ENCODE measurements at regions not wholly inside any gene's neighbourhood (a gene's known extent, or its start where the extent isn't known, plus 50 kb on each side); places are given as distances from the start of the nearest gene placed in this dataset.

DNA sequence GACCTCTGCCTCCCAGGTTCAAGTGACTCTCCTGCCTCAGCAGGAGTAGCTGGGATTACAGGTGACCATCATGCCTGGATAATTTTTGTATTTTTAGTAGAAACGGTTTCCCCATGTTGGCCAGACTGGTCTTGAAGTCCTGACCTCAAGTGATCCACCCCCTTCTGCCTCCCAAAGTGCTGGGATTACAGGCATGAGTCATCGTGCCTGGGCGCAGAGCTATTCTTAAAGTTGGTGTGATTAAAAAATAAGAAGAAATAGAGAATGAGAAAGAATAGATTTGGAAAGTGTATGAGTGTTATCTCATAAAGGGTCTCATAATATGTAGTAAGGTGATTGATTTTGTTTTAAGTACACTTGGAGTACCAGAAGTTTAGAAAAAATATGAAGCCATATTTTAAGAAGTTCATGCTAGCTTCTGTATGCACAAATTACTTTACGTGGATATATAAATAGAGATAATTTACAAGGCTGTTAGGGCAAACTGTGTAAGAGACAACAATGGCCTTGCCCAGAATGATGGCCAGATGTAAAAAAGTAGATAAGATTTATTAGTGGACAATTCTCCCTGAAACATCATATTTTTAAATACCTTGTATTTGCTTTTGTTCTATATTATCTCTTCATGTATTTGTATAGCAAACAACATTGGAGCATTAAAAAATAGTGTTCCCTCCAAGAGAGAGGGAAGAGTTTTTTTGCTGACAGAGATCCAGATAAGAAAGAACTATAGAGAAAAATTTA, 1108.5 kb downstream of the SLC16A7 start:
- CTCF ChIA-PET, result no interaction called here

GRCh38 chr12:60710246-60710645, 1114.4 kb downstream of the SLC16A7 start:
- no peaks in the 10 kb centered on the region for H3K79me2 ChIP-seq (ENCODE audit: insufficient read depth, low read length)
- H3K9me2 ChIP-seq (ENCODE audit: insufficient read depth), result no peaks in the 10 kb centered on the region
- no peak overlapping the region for H3K4me3 ChIP-seq (replicated peaks in 1 of 2; ENCODE audit: low read depth in 1 of 2, low read length in 2 of 2)
- ChIA-PET RAD21 (ENCODE audit: low non-redundant PET in 1 of 2, low total read pairs in 2 of 2, uncharacterized antibody in 2 of 2, unreplicated experiment in 2 of 2) (no interaction called here), POLR2A (no interaction called here), CTCF (no interaction called here)
- ATAC-seq, result no peak
- BruUV-seq (replicated peaks), result no TSS peak
- H3K4me1 ChIP-seq (ENCODE audit: control insufficient read depth in 1 of 2, insufficient read depth in 2 of 2, low read length in 2 of 2), result no peaks in the 10 kb centered on the region
- no peak overlapping the region for H2AFZ ChIP-seq (ENCODE audit: low read depth, low read length, poor library complexity, severe bottlenecking)
- intact Hi-C loops (cut with micrococcal nuclease), result no loop called here
- H3K4me2 ChIP-seq (ENCODE audit: low read length), result no peak overlapping the region
- no peaks in the 10 kb centered on the region for H3K9me3 ChIP-seq (ENCODE audit: control insufficient read depth in 1 of 2, insufficient read depth in 1 of 2, low read depth in 1 of 2, low read length in 2 of 2)
- no peaks in the 10 kb centered on the region for H4K20me1 ChIP-seq (ENCODE audit: insufficient read depth)
- DNase-seq (ENCODE audit: low read depth, low spot score), result no peak
- no peaks in the 10 kb centered on the region for H3K27me3 ChIP-seq (ENCODE audit: insufficient read depth, low read length)
- no peaks in the 10 kb centered on the region for H3K36me3 ChIP-seq (ENCODE audit: control insufficient read depth in 1 of 2, insufficient read depth in 2 of 2, low read length in 2 of 2)
- H3K27ac ChIP-seq (ENCODE audit: low read depth, low read length), result no peak overlapping the region
- no peak overlapping the region for H3K9ac ChIP-seq (ENCODE audit: low read length)
- no peak for TF ChIP-seq CBX3 (IDR thresholded peaks at IDR 0.05; ENCODE audit: low read depth)
- TF ChIP-seq EZH2 (IDR thresholded peaks at IDR 0.05), result no peak
- no peak for TF ChIP-seq POLR2AphosphoS5 (IDR thresholded peaks at IDR 0.05; ENCODE audit: low read depth, low read length)
- TF ChIP-seq CEBPB (IDR thresholded peaks at IDR 0.05; ENCODE audit: low read depth), result no peak
- no peak for TF ChIP-seq TCF7L2 (IDR thresholded peaks at IDR 0.05; ENCODE audit: borderline replicate concordance, extremely low read depth, insufficient read depth, insufficient read length)
- no peak for TF ChIP-seq SRF (IDR thresholded peaks at IDR 0.05; ENCODE audit: low read depth)
- no peak for TF ChIP-seq ZNF274 (IDR thresholded peaks at IDR 0.05; ENCODE audit: low read depth, low read length)
- no peak for TF ChIP-seq EGR1 (IDR thresholded peaks at IDR 0.05; ENCODE audit: low read depth)
- TF ChIP-seq SIN3A (IDR thresholded peaks at IDR 0.05; ENCODE audit: low read depth), result no peak
- TF ChIP-seq ATF3 (IDR thresholded peaks at IDR 0.05), result no peak
- TF ChIP-seq RAD21 (IDR thresholded peaks at IDR 0.05; ENCODE audit: low read depth), result no peak
- no peak for TF ChIP-seq POLR2A (IDR thresholded peaks at IDR 0.05; ENCODE audit: borderline replicate concordance, extremely low read depth, insufficient read depth, insufficient read length)
- TF ChIP-seq MAX (IDR thresholded peaks at IDR 0.05), result no peak
- TF ChIP-seq, protein P1, sequence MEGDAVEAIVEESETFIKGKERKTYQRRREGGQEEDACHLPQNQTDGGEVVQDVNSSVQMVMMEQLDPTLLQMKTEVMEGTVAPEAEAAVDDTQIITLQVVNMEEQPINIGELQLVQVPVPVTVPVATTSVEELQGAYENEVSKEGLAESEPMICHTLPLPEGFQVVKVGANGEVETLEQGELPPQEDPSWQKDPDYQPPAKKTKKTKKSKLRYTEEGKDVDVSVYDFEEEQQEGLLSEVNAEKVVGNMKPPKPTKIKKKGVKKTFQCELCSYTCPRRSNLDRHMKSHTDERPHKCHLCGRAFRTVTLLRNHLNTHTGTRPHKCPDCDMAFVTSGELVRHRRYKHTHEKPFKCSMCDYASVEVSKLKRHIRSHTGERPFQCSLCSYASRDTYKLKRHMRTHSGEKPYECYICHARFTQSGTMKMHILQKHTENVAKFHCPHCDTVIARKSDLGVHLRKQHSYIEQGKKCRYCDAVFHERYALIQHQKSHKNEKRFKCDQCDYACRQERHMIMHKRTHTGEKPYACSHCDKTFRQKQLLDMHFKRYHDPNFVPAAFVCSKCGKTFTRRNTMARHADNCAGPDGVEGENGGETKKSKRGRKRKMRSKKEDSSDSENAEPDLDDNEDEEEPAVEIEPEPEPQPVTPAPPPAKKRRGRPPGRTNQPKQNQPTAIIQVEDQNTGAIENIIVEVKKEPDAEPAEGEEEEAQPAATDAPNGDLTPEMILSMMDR (IDR thresholded peaks at IDR 0.05 in 2 of 3, conservative IDR thresholded peaks at IDR 0.05 in 1 of 3; ENCODE audit: borderline replicate concordance in 1 of 3, insufficient read depth in 1 of 3, low read depth in 2 of 3, low read length in 2 of 3), result no peak

More for the DNA sequence above, 1108.5 kb downstream of the SLC16A7 start:
- Histone ChIP-seq H4K20me1 (ENCODE audit: insufficient read depth) (no peaks in the 10 kb centered on the region), H2AFZ (ENCODE audit: low read depth, low read length, poor library complexity, severe bottlenecking) (peak overlapping the region; percentile 84), H3K36me3 (ENCODE audit: control insufficient read depth in 1 of 2, insufficient read depth in 2 of 2, low read length in 2 of 2) (no peaks in the 10 kb centered on the region), H3K79me2 (ENCODE audit: insufficient read depth, low read length) (no peaks in the 10 kb centered on the region), H3K4me2 (ENCODE audit: low read length) (peak overlapping the region; percentile 36; the same call in 1 of the 2 replicates), H3K9me2 (ENCODE audit: insufficient read depth) (no peaks in the 10 kb centered on the region), H3K4me3 (replicated peaks in 1 of 2; ENCODE audit: low read depth in 1 of 2, low read length in 2 of 2) (no peak overlapping the region), H3K4me1 (ENCODE audit: control insufficient read depth in 1 of 2, insufficient read depth in 2 of 2, low read length in 2 of 2) (peaks cover 4 to 6% of the 10 kb centered on the region in 2 experiments; a peak in 2 of 4 replicates), H3K9me3 (ENCODE audit: control insufficient read depth in 1 of 2, insufficient read depth in 1 of 2, low read depth in 1 of 2, low read length in 2 of 2) (no peaks in the 10 kb centered on the region), H3K27me3 (ENCODE audit: insufficient read depth, low read length) (no peaks in the 10 kb centered on the region), H3K9ac (ENCODE audit: low read length) (no peak overlapping the region), H3K27ac (ENCODE audit: low read depth, low read length) (no peak overlapping the region)
- intact Hi-C loops (cut with micrococcal nuclease), result no loop called here
- no peak for DNase-seq (ENCODE audit: low read depth, low spot score)
- POLR2A ChIA-PET, result no interaction called here
- BruUV-seq (replicated peaks), result no TSS peak
- no peak for TF ChIP-seq JUND (IDR thresholded peaks at IDR 0.05)
- TF ChIP-seq FOSL1 (IDR thresholded peaks at IDR 0.05; ENCODE audit: low read depth), result 0 out of 2 replicates have a peak, but pooled peaks have one; percentile 7
- no peak for TF ChIP-seq MAX (IDR thresholded peaks at IDR 0.05)
- no peak for TF ChIP-seq CBX3 (IDR thresholded peaks at IDR 0.05; ENCODE audit: low read depth)
- TF ChIP-seq YY1 (IDR thresholded peaks at IDR 0.05; ENCODE audit: extremely low read depth, insufficient replicate concordance, low read depth, low read length), result no peak
- no peak for TF ChIP-seq CEBPB (IDR thresholded peaks at IDR 0.05; ENCODE audit: low read depth)
- no peak for TF ChIP-seq EZH2phosphoT487 (IDR thresholded peaks at IDR 0.05; ENCODE audit: borderline replicate concordance)
- TF ChIP-seq EZH2 (IDR thresholded peaks at IDR 0.05), result no peak
- no peak for TF ChIP-seq ELF1 (IDR thresholded peaks at IDR 0.05; ENCODE audit: borderline replicate concordance, low read depth)
- RAD21 ChIA-PET (ENCODE audit: low non-redundant PET in 1 of 2, low total read pairs in 2 of 2, uncharacterized antibody in 2 of 2, unreplicated experiment in 2 of 2), result no interaction called here
- peak; percentile 50; the same call in 1 of the 2 replicates for ATAC-seq
